ENCODE measurements at regions not wholly inside any gene's neighbourhood (a gene's known extent, or its start where the extent isn't known, plus 50 kb on each side); places are given as distances from the start of the nearest gene placed in this dataset.

DNA sequence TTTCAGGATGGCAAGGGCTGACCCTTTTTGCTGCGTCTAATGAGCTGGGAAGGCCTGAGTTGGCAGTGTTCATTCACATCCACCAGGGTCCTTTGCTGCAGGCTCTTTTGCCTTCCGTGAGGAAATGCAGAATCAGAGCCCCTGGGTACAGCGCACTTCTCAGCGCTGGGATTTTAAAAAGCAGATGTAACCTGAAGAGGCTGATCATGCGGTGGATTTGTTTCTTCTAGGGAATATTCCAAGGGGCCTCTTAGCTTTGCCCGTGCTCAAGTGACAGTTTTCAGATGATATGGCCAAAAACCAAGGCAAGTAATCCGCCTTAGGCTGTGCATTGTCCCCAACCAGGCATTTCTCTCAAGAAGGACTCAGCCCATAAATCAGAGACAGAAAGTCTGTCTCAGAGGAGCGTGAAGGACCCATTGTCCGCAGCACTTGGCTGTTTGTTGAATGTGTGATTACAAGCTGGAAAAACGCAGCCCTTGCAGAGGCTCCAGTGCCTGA, 237.6 kb downstream of the PTPRC start:
- DNase-seq (ENCODE audit: low read depth), result no peak

DNA sequence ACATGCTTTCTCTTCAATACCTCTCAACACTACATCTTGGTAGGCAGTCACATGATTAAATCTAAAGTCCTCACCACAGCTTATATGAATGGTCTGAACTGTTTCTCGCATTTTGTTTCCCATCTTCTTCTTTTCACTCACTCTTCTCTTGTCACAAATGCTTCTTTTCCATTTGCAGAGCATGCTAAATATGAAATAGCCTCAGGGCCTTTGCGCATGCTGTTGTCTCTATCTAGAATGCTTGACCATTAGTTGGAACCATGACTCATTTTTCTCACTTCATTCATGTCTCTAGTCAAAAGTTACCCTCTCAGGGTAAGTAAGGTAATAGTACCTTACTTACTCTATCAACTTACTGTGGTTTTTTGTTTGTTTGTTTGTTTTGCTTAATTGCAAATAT, 239.7 kb downstream of the PTPRC start:
- no peak for DNase-seq (ENCODE audit: low read depth)
- no peak overlapping the region for H3K4me3 ChIP-seq (ENCODE audit: low read depth, low read length)
- no peak for TF ChIP-seq CTCF (conservative IDR thresholded peaks at IDR 0.05; ENCODE audit: low read depth, low read length)

More for the DNA sequence above, 237.6 kb downstream of the PTPRC start:
- H3K4me3 ChIP-seq (ENCODE audit: low read depth, low read length), result no peak overlapping the region
- TF ChIP-seq CTCF (conservative IDR thresholded peaks at IDR 0.05; ENCODE audit: low read depth, low read length), result no peak

DNA sequence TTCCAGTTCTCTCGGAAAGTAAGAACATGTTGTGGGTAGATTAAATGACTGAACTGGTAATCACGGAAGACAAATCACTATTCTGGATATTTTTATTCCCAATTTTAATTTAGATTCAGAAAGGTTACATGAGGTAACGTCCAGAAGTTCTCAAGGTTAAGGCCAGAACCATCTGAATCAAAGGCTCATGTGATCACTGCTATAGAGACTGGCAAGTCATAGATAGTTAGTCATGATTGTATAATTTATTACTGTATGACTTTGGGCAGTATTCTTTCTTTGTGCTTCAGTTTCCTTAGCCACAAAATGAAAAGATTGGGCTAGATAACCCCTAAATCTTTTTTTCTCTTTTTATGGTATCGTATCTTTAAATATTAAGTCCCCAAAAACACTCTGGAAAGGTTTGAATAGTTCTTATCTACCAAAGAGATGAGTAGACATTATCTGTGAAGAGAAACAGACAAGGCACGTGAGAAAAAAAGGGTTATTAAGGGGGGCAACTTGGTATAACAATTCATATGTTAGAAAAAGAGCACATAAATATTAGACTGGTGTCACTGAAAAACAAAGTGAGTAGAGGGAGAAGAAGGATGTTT, 241.0 kb downstream of the PTPRC start:
- no peak overlapping the region for H3K4me3 ChIP-seq (ENCODE audit: low read depth, low read length)
- no peak for TF ChIP-seq CTCF (conservative IDR thresholded peaks at IDR 0.05; ENCODE audit: low read depth, low read length)
- DNase-seq (ENCODE audit: low read depth), result no peak

GRCh38 chr1:198880397-198880796, 241.6 kb downstream of the PTPRC start:
- no peak overlapping the region for H3K4me3 ChIP-seq (ENCODE audit: low read depth, low read length)
- DNase-seq (ENCODE audit: low read depth), result no peak
- TF ChIP-seq CTCF (conservative IDR thresholded peaks at IDR 0.05; ENCODE audit: low read depth, low read length), result no peak

DNA sequence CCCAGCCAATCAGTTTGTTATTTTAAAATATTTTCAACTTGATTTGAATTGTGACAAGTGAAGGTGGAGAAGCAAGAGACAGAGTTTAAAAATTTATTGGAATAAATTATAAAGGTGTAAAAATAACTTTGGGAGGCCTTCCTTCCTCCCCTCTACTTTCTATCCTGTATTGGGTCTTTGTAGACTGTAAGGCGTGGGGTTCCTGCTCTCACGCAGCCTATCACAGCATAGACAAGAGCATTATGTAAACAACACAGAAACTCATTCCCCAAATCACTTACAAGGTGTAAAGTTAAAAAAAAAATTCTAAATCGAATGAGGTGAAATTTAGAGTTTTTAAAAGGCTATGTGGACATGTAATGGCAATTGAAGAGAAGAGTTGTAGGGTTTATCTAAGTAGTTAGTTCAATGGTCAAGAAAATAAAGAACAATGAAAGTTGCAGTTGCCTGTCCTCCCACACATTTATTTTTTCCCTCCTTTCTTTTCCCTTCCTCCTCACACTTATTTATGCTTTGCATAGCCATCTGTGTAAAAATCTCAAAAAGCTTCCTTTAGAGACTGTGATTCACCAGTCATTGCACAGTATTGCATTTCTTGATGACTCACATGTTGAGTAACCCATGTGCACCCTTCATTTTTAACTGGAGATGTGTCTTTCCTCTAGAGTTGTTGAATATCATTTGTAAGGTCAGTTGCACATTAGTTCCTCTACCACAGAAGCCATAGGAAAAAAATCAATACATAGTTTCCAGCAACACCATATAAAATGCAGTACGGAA, 242.2 kb downstream of the PTPRC start:
- H3K4me3 ChIP-seq (ENCODE audit: low read depth, low read length), result no peak overlapping the region
- no peak for TF ChIP-seq CTCF (conservative IDR thresholded peaks at IDR 0.05; ENCODE audit: low read depth, low read length)
- peak; percentile 88 for DNase-seq (ENCODE audit: low read depth)

DNA sequence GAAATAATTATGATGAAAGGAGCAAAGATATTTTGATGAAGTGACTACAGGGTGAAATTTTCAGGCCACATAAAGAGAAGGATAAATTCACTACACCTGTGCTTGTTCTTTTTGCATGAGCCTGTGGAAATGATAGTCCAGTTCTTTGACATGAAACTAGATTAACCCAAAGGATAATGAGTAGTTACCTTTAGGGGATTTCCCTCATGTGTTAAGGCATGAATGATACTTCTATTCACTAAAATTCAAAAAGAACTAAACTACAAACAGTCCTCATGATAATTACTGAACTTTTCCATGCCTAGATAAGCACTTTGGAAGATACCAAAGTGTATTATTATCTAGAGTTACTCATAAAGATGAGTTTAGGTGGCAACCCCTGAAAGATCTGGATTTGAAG, 244.3 kb downstream of the PTPRC start:
- no peak overlapping the region for H3K4me3 ChIP-seq (ENCODE audit: low read depth, low read length)
- TF ChIP-seq CTCF (conservative IDR thresholded peaks at IDR 0.05; ENCODE audit: low read depth, low read length), result no peak
- DNase-seq (ENCODE audit: low read depth), result no peak

Measured in epithelial cell of proximal tubule (primary cell).